ENCODE measurements at regions not wholly inside any gene's neighbourhood (a gene's known extent, or its start where the extent isn't known, plus 50 kb on each side); places are given as distances from the start of the nearest gene placed in this dataset.

- no peak for TF ChIP-seq CTCF (IDR thresholded peaks at IDR 0.05)
- no peak for TF ChIP-seq POLR2A (IDR thresholded peaks at IDR 0.05)
These were observed 341.7 kb upstream of the KCNH8 start for GRCh38 chr3:18806633-18807032.

Data from adrenal gland (tissue), 5 donors.